ENCODE measurements at regions not wholly inside any gene's neighbourhood (a gene's known extent, or its start where the extent isn't known, plus 50 kb on each side); places are given as distances from the start of the nearest gene placed in this dataset.
"Not testable (repeated sequence)": the region's sequence is repeated elsewhere in the genome, so short reads cannot be mapped to it uniquely, and the experiment has no call there.

DNA sequence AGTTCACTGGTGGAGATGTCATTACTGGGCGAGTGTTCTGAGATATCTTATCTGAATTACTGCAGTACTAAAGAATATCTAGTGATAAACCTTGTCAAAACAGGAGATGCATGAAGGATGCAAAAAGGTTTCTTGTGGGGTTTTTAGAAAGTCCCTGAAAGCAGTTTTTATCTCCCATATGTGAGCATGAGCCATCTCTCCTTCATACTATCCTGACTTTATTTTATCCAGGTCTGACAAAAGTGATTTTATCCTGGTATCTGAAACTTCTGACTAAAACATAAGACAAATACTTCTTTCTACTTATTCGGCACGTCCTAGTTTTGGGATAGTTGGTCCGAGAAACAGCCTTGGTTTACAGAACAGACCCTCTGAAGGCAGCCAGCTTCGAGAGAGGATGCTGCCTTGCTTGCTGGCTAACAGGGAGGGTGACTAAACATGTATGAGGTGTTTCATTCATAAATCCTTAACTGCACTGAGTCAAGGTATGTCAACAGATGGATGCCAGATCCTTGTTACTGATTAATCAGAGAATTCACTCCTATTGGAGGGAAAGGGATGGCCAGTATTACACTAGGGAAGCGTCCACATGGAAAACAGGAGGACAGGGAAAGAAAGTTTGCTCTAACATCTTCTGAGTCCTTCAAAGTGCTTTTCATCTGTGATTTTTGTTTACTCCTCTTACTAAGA, 927.3 kb downstream of the SPATA31A7 start:
- TF ChIP-seq, protein P1, sequence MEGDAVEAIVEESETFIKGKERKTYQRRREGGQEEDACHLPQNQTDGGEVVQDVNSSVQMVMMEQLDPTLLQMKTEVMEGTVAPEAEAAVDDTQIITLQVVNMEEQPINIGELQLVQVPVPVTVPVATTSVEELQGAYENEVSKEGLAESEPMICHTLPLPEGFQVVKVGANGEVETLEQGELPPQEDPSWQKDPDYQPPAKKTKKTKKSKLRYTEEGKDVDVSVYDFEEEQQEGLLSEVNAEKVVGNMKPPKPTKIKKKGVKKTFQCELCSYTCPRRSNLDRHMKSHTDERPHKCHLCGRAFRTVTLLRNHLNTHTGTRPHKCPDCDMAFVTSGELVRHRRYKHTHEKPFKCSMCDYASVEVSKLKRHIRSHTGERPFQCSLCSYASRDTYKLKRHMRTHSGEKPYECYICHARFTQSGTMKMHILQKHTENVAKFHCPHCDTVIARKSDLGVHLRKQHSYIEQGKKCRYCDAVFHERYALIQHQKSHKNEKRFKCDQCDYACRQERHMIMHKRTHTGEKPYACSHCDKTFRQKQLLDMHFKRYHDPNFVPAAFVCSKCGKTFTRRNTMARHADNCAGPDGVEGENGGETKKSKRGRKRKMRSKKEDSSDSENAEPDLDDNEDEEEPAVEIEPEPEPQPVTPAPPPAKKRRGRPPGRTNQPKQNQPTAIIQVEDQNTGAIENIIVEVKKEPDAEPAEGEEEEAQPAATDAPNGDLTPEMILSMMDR (IDR thresholded peaks at IDR 0.05) = not testable (repeated sequence)
- not testable (repeated sequence) for TF ChIP-seq POLR2A (IDR thresholded peaks at IDR 0.05)
